OCI-LY3 (cell line): ENCODE measurements at regions not wholly inside any gene's neighbourhood (a gene's known extent, or its start where the extent isn't known, plus 50 kb on each side); places are given as distances from the start of the nearest gene placed in this dataset.

ENCODE experiments used
- H2AFZ ChIP-seq: fragments of 200-600, 300-600 bp; shearing (Covaris generic); 2 replicates; pipeline ENCODE4 v1.6.0; 2014; ENCODE audit warnings: antibody characterized with exemption, low read depth, low read length
- H3K27ac ChIP-seq: fragments of 200-600, 300-600 bp; sonication (generic); 2 replicates; pipeline ENCODE4 v1.5.1; 2014; ENCODE audit warnings: mild to moderate bottlenecking, low read length, moderate library complexity, mixed read lengths
- H3K27me3 ChIP-seq: fragments of 200-600, 300-600 bp; sonication (generic); 2 replicates; pipeline ENCODE4 v1.6.1; 2014; ENCODE audit warnings: low read depth, low read length, mixed read lengths
- H3K36me3 ChIP-seq: fragments of 200-600, 300-600 bp; sonication (generic); replicated peaks from 2 replicates; pipeline ENCODE3; 2014; ENCODE audit warnings: low read depth, low read length, mixed read lengths
- H3K4me1 ChIP-seq: fragments of 300-600, 200-600 bp; sonication (generic); 2 replicates; pipeline ENCODE4 v1.6.1; 2014; ENCODE audit warnings: low read length, mixed read lengths
- H3K4me2 ChIP-seq: fragments of 200-600, 300-600 bp; sonication (generic); 2 replicates; pipeline ENCODE4 v1.6.1; 2014; ENCODE audit warnings: low read length, mixed read lengths
- H3K4me3 ChIP-seq: fragments of 300-600, 200-600 bp; sonication (generic); 2 replicates; pipeline ENCODE4 v1.5.1; 2014; ENCODE audit warnings: antibody characterized with exemption, mild to moderate bottlenecking, low read length, moderate library complexity
- H3K79me2 ChIP-seq: fragments of 300-600, 200-600 bp; shearing (Covaris generic); 2 replicates; pipeline ENCODE4 v1.6.1; 2014; ENCODE audit warnings: mild to moderate bottlenecking, low read length, mixed read lengths
- H3K9ac ChIP-seq: fragments of 300-600, 200-600 bp; shearing (Covaris generic); 2 replicates; pipeline ENCODE4 v1.6.0; 2014; ENCODE audit warnings: mild to moderate bottlenecking, low read length, moderate library complexity
- H3K9me3 ChIP-seq: fragments of 200-600, 300-600 bp; shearing (Covaris generic); 2 replicates; pipeline ENCODE4 v1.6.1; 2014; ENCODE audit warnings: low read length, mixed read lengths; ENCODE audit not compliant: insufficient read depth
- H4K20me1 ChIP-seq: fragments of 200-600, 300-600 bp; sonication (generic); 2 replicates; pipeline ENCODE4 v1.6.1; 2016; ENCODE audit warnings: low read length, mixed read lengths; ENCODE audit not compliant: insufficient read depth
- EZH2phosphoT487 ChIP-seq: fragments of 200-600 bp; shearing (Covaris generic); IDR thresholded peaks from 2 replicates; pipeline ENCODE4 v1.6.1; 2018; ENCODE audit warnings: antibody characterized with exemption, mixed run types, low read depth
- TF ChIP-seq, protein P1 (sequence below): fragments of 200-600, 300-600 bp; sonication (generic); IDR thresholded peaks from 2 replicates; pipeline ENCODE4 v1.5.1; 2014; ENCODE audit warnings: antibody characterized with exemption, low read length, low read depth

DNA sequence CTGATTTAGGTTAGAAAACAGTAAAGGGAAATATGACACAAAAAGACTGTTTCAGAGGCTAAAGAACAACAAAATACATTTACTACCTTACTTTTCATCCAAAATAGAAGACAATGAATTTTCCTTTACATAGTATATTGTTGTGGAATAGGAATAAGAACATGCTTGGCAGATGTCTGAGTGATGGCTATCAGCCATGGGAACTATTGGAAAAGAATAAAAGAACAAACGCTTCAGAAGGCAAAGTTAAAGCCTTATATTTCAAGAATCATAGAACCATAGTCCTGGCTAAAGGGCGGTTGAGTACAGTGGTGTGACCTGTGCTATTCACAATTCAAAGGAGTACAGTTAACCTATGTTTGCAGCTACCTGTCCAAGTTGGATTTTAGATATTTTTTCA, 73.9 kb upstream of the NRXN1 start:
- Histone ChIP-seq H3K4me1 (peaks cover 6% of the 10 kb centered on the region; the same call in 1 of the 2 replicates), H3K27me3 (no peaks in the 10 kb centered on the region), H3K79me2 (no peaks in the 10 kb centered on the region), H3K9ac (no peak overlapping the region), H2AFZ (no peak overlapping the region), H3K36me3 (no peaks in the 10 kb centered on the region), H3K27ac (no peak overlapping the region), H4K20me1 (no peaks in the 10 kb centered on the region), H3K4me3 (no peak overlapping the region), H3K9me3 (no peaks in the 10 kb centered on the region), H3K4me2 (no peak overlapping the region)
- no peak for TF ChIP-seq EZH2phosphoT487
- TF ChIP-seq, protein P1, sequence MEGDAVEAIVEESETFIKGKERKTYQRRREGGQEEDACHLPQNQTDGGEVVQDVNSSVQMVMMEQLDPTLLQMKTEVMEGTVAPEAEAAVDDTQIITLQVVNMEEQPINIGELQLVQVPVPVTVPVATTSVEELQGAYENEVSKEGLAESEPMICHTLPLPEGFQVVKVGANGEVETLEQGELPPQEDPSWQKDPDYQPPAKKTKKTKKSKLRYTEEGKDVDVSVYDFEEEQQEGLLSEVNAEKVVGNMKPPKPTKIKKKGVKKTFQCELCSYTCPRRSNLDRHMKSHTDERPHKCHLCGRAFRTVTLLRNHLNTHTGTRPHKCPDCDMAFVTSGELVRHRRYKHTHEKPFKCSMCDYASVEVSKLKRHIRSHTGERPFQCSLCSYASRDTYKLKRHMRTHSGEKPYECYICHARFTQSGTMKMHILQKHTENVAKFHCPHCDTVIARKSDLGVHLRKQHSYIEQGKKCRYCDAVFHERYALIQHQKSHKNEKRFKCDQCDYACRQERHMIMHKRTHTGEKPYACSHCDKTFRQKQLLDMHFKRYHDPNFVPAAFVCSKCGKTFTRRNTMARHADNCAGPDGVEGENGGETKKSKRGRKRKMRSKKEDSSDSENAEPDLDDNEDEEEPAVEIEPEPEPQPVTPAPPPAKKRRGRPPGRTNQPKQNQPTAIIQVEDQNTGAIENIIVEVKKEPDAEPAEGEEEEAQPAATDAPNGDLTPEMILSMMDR: no peak

GRCh38 chr2:51103205-51103604, 71.3 kb upstream of the NRXN1 start:
- no peaks in the 10 kb centered on the region for H3K9me3 ChIP-seq
- no peak overlapping the region for H3K4me3 ChIP-seq
- no peak overlapping the region for H3K27ac ChIP-seq
- no peaks in the 10 kb centered on the region for H3K27me3 ChIP-seq
- H3K79me2 ChIP-seq: no peaks in the 10 kb centered on the region
- H3K9ac ChIP-seq: no peak overlapping the region
- H3K36me3 ChIP-seq: no peaks in the 10 kb centered on the region
- no peak overlapping the region for H2AFZ ChIP-seq
- no peaks in the 10 kb centered on the region for H4K20me1 ChIP-seq
- no peak overlapping the region for H3K4me2 ChIP-seq
- TF ChIP-seq, protein P1: no peak
- no peak for TF ChIP-seq EZH2phosphoT487
- H3K4me1 ChIP-seq: peaks cover 6% of the 10 kb centered on the region; the same call in 1 of the 2 replicates

DNA sequence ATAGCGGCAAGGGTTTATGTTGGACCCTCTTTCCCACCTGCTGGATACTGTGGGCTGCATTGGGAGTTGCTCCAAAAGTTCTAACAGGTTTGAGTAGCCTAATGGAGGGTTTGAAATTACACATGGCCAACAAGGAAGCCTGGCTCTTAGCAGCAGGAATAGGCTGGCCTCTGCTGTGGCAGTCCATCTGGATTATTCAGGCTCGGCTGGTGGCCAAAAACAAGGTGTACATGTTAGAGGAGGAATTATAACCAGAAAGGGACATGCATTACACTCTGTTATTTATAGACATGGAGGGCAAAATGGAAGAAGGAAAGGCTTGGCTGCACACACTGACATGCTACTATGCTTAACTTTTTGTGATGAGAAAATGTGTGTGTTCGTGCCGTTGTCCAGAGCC, 61.1 kb upstream of the NRXN1 start:
- H3K9me3 ChIP-seq: no peaks in the 10 kb centered on the region
- no peaks in the 10 kb centered on the region for H3K4me1 ChIP-seq
- no peak for TF ChIP-seq EZH2phosphoT487
- TF ChIP-seq, protein P1: no peak
- H3K27me3 ChIP-seq: no peaks in the 10 kb centered on the region
- no peak overlapping the region for H2AFZ ChIP-seq
- no peak overlapping the region for H3K4me2 ChIP-seq
- H3K27ac ChIP-seq: no peak overlapping the region
- H3K36me3 ChIP-seq: no peaks in the 10 kb centered on the region
- no peaks in the 10 kb centered on the region for H3K79me2 ChIP-seq
- H3K4me3 ChIP-seq: no peak overlapping the region
- no peak overlapping the region for H3K9ac ChIP-seq
- H4K20me1 ChIP-seq: no peaks in the 10 kb centered on the region

DNA sequence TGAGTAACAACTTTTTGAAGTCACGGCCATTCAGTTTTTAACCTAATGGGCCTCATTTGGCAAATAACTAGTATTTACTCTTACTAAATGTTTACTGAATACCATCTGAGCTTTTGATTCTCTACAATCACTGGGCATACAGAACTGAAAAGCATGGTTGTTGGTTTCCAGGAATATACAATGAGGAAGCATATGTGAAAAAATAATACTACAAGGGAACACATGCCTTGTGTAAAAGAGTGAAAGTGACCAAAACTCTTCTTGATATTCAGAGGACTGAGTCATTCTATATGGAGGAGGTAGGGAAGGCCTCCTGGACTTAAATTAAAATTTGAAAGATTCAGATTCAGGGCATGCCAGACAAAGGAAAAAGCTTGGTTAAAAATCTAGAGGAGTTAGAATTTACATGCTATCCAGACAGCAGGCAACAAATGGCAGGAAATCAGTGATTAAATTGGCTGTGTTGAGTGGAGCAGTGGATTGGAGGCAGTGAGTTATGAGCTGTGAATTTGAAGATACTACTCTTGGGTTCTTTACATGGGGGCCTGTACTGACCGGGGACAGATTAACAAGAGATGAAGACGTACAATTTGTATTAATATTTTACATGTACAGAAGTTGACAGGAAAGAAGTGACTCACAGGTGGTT, 53.6 kb upstream of the NRXN1 start:
- Histone ChIP-seq H3K4me2 (no peak overlapping the region), H3K79me2 (no peaks in the 10 kb centered on the region), H3K27me3 (no peaks in the 10 kb centered on the region), H3K9me3 (no peaks in the 10 kb centered on the region), H3K4me3 (no peak overlapping the region), H4K20me1 (no peaks in the 10 kb centered on the region), H3K9ac (no peak overlapping the region), H3K4me1 (no peaks in the 10 kb centered on the region), H3K36me3 (no peaks in the 10 kb centered on the region), H2AFZ (no peak overlapping the region), H3K27ac (no peak overlapping the region)
- TF ChIP-seq, protein P1: no peak
- TF ChIP-seq EZH2phosphoT487: no peak
